HEK293T (cell line): ENCODE measurements at regions not wholly inside any gene's neighbourhood (a gene's known extent, or its start where the extent isn't known, plus 50 kb on each side); places are given as distances from the start of the nearest gene placed in this dataset.

Experiments used
- BHLHE40 ChIP-seq: fragments of 450-650 bp; IDR thresholded peaks from 2 replicates; pipeline ENCODE4 v1.6.1; 2016; ENCODE audit warnings: mild to moderate bottlenecking, moderate library complexity, borderline replicate concordance
- CTBP1 ChIP-seq: fragments of 450-650 bp; IDR thresholded peaks from 2 replicates; pipeline ENCODE4 v1.6.1; 2016; ENCODE audit warnings: borderline replicate concordance
- FOXK2 ChIP-seq: fragments of 450-650 bp; IDR thresholded peaks from 2 replicates; pipeline ENCODE4 v1.6.1; 2016; ENCODE audit warnings: mild to moderate bottlenecking
- FOXM1 ChIP-seq: fragments of 450-650 bp; IDR thresholded peaks from 2 replicates; pipeline ENCODE4 v1.6.1; 2017; ENCODE audit warnings: mild to moderate bottlenecking, borderline replicate concordance
- HDGF ChIP-seq: fragments of 450-650 bp; IDR thresholded peaks from 2 replicates; pipeline ENCODE4 v1.6.1; 2017; ENCODE audit warnings: antibody characterized with exemption, borderline replicate concordance
- L3MBTL2 ChIP-seq: fragments of 450-650 bp; conservative IDR thresholded peaks from 2 replicates; pipeline ENCODE4 v1.6.1; 2016; ENCODE audit warnings: mild to moderate bottlenecking
- TARDBP ChIP-seq: fragments of 450-650 bp; IDR thresholded peaks from 2 replicates; pipeline ENCODE4 v1.6.1; 2016

DNA sequence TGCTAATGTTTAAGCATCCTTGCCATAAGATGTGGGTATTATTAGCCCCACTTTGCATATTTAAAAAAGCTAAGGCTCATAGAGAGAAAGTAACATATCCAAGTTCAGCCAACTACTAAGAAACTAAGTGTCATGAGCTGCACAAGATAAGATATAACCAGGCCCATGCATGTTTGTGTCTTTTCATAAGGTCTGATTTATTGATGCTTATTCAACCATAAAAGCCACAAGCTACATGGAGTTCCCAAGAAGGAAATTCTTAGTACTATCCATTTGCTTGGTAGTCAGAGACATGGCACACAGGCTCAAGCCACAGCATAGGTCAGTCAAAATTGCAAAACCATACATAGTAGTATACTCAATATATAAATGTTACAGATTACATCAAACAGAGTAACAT, 488.5 kb downstream of the SOX6 start:
- TF ChIP-seq BHLHE40 (no peak), L3MBTL2 (no peak), FOXM1 (no peak), CTBP1 (no peak), TARDBP (no peak), FOXK2 (no peak), HDGF (no peak)
